ENCODE measurements at regions not wholly inside any gene's neighbourhood (a gene's known extent, or its start where the extent isn't known, plus 50 kb on each side); places are given as distances from the start of the nearest gene placed in this dataset.

- no peak for TF ChIP-seq POLR2A (IDR thresholded peaks at IDR 0.05; ENCODE audit: low read depth, low read length)
- no peak for TF ChIP-seq POLR2AphosphoS5 (IDR thresholded peaks at IDR 0.05; ENCODE audit: low read depth, low read length)
Observed at GRCh38 chr7:16028636-16029035, 342.2 kb upstream of the MEOX2 start.

Measured in GM12892 (cell line).